Stimulated activated CD4-positive, alpha-beta T cell treated with anti-CD3 and anti-CD28 coated beads, Interleukin-4, amount 100 ng/mL, for 4 hours (primary cell): ENCODE measurements at regions not wholly inside any gene's neighbourhood (a gene's known extent, or its start where the extent isn't known, plus 50 kb on each side); places are given as distances from the start of the nearest gene placed in this dataset.
"Not testable (repeated sequence)": the region's sequence is repeated elsewhere in the genome, so short reads cannot be mapped to it uniquely, and the experiment has no call there.

Experiments
- DNase-seq, 2 experiments: peaks; one replicate each; pipeline ENCODE4 v3.0.0-alpha.2; 2020

DNA sequence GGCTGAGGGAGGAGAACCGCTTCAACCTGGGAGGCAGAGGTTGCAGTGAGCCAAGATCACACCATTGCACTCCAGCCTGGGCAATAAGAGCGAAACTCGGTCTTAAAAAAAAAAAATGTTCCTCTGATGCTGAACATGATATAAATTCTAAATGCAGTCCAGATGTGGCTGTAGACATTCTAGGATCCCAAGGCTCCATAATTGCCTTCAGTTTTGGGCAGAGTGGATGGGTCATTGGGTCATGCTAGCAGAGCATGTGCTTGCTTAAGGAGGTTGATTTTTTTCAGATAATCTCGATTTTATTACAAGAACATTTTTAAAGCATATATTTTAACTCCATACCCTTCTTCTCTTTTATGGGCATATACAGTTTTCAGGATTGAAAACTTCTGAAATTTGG lies 112.0 kb downstream of the UTRN start:
- DNase-seq = no peak

DNA sequence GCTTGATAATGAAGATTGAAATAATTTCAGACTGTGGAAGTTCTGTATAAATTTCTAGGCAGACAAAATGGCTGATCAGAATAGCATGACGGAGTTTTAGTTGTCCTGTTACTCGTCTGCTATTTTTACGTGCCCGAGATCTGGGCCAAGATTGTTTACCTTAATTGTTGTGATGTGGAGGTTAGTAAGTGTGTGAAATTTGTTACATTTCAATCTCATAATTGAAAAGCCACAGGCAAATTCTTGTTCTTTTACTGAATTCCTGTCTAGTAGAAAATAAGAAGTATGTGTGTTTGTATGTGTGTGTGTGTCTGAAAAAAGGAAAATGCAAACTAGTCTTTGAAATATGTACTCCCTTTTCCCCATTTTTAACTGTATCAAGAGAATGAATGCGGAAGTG lies 115.2 kb downstream of the UTRN start:
- DNase-seq = no peak

DNA sequence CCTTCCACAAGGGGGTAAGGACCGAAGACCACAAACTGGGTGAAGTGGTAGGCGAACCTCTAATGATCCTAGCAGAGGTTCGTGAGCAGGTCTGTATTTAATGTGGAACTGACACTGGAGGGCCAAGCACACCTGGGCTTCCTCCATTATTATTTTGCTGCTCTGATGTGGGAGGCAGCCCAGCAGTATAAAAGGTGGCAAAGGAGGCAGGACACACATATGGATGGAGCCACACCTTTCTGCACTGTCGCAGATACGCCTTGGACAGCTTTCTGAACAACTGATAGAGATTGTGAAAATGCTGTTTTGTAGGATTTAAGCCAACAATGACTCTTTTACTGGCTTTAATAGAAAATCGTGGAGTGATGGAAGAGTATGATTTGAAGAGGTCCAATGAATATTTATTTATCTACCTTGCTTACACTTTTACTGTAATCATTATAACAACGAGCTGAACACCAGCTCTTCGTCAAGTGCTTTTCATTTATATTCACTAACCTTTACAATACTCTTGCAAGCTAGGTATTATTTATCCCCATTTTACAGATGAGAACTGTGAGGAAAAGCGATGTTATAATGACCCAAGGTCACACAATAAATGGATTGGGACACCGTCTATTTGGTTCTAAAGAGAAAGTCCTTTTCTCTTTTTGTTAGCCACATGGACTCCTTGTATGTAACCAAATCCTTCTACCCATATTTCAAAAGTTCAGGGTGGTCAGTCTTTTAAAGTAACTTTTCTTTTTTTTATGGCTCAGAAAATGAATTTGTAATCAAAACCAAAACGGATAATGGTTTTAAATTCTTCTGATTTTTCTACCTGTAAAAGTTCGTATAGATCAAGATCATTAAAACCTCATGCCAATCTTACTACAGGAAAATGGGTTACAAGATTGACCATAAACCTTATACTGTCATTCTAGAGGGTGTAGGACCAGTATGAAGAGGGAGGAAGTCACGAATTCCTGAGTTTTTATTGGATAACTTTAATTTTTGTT lies 116.9 kb downstream of the UTRN start:
- DNase-seq = no peak

DNA sequence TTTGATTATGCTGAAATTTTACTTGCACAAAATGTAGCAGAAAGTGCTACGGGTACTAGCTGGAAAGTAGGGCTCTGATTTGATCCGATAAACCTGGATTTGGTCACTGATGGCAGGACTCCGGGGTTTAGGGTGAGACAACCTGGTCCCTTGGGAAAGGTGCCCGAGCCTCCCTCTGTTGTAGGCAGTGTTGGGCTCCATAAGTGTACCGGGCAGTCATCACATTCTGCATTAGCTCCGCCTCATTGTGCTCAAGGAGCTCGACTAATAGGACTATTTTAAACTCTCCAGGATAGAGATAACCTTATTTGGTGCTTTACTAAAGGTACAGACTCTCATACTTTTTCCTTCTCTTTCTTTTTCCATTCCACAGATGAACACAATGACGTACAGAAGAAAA lies 117.6 kb downstream of the UTRN start:
- DNase-seq = no peak

DNA sequence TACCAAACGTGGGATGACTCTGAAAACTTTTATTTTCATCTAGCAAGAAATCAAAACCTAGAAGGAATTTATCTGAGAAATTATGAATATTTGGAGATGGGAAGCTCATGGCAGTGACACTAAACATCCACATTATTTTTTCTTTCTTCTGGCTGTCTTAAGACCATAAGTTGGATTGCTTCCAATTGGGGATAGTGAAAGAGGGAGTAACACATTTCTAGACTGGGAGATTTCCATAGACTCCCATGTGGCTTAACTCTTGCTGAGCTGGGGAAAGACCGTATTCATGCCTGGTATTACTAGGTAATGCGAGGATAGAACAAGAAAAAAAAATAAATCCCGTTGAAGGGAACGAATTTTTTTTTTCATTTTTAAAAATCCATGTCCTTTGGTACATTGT lies 120.0 kb downstream of the UTRN start:
- DNase-seq = no peak

DNA sequence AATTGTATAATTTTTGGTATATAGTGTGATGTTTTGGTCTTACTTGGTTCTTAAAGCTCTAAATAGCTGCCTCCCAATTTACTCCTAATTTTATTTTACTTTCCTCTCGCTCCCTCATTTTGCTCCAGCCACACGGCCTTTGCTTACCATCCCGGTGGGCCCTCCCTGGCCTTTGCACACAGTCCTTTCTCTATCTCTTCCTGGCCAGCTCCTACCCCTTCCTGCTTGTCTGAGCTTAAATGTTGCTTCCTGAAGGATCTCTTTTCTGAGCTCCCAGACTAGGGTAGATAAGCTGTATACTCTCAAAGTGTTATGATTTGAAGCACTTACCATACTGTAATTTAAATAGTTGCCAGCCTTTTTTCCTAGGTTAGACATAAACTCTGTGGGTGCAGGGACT lies 121.7 kb downstream of the UTRN start:
- no peak for DNase-seq

DNA sequence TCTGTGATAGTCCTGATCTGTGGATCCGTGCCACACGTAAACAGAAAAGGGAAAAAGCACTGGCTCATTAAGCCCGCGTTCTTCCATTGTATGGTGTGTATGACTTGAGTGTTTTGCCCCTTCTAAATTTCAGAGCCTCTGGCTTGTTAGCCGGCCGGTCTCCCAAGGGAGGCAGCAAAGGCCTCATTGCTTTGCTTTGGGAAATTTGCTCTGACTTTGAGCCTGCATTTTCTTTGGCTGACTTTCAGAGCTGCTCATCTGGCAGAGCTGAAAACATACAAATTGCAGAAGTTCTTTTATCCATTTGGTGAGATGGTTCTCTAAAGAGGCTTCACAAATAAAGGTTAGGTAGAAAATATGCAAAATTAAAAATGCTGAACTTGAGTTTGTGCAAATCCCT lies 123.0 kb downstream of the UTRN start:
- DNase-seq = no peak

DNA sequence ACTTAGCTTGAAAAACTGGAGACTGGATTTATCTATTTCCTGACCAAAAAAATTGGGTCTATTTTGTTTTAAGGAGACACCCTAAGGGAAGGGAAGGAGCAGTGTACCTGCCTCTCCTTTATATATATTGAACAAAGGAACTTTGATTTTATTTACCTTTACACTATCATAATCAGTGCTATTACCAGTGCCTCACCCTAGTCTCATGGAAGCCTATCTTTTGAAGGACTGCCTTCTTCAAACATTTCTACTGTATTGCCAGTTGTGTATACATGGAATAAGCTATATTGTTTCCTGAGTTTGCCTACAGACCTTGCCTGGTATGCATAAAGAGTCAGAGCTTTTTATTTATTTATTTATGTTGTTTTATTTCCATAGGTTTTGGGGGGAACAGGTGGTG lies 124.9 kb downstream of the UTRN start:
- no peak for DNase-seq

DNA sequence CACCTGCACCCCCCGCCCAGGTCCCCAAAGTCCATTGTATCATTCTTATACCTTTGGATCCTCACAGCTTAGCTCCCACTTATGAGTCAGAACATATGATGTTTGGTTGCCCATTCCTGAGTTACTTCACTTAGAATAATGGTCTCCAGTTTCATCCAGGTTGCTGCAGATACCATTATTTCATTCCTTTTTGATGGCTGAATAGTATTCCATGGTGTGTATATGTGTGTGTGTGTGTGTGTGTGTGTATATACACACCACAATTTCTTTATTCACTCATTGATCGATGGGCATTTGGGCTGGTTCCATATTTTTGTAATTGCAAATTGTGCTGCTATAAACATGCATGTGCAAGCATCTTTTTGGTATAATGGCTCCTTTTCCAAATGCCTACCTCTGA lies 125.4 kb downstream of the UTRN start:
- not testable (repeated sequence) for DNase-seq

DNA sequence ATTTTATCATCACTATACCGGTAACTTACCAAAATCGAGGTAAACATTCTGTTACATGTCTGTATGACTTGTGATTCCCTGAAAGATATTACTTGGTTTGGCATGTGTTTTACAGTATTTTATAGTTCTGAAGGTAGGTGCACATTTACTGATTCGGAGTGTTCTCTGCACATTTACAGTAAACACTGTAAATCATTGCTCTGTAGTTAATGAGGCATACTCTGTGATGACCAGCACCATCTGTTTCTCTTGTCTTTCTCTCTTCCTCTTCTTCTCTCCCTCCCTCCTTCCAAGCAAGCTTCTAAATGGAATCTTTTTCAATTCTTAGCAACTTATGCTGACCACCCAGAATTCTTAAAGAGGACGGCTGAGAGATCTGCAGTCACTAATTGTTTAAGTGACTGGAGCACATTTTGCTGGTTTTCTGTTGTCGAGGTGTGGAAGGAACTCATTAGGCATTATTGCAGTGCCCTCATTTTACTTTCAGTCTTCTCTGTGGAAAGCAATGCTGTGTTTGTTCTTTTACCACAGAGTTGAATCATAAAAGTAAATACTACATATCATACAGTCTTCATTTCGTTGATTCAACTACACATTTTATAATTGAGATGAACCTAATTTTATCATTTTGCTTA lies 126.5 kb downstream of the UTRN start:
- no peak for DNase-seq

DNA sequence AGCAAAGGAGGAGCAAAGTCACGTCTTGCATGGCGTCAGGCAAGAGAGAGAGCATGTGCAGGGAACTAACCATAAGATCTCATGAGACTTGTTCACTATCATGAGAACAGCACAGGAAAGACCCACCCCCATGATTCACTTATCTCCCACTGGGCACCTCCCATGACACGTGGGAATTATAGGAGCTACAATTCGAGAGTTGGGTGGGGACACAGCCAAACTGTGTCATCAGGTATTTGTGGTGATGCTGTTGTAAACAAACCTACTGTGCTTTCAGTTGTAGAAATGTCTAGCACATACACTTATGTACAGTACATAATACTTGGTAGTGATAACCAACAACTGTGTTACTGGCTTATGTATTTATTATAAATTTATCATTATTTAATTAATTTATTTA lies 128.3 kb downstream of the UTRN start:
- DNase-seq = no peak

DNA sequence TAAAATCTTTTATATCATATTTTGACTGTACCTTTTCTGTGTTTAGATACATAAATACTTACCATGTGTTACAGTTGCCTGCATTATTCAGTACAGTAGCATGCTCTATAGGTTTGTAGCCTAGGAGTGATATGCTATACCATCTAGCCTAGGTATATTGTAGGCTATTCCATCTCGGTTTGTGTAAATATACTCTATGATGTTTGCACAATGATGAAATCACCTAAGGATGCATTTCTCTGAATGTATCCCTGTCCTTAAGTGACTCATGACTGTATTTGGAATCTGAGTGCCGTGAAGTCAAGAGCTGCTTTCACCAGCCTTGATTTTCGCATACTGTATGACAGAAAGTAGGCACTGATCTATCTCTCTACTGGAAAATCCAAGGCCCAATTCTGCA lies 129.9 kb downstream of the UTRN start:
- no peak for DNase-seq

DNA sequence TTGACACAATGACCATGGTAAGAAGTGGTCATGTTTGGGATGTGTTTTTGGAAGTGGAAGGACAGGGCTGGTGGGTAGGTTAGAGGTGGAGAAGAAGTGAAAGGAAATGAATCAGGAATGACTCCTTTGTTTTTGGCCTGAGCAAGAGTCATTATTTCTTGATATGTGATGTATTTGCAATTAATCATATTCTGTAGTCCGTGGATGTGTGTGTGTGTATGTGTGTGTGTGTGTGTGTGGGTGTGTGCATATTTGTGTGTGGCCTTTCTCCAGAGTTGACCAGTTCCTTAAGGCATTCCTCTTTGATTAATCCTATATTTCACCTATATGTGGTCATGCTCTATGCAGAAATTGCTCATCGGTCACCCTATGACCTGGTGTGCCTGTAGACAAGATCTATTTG lies 130.7 kb downstream of the UTRN start:
- no peak for DNase-seq

DNA sequence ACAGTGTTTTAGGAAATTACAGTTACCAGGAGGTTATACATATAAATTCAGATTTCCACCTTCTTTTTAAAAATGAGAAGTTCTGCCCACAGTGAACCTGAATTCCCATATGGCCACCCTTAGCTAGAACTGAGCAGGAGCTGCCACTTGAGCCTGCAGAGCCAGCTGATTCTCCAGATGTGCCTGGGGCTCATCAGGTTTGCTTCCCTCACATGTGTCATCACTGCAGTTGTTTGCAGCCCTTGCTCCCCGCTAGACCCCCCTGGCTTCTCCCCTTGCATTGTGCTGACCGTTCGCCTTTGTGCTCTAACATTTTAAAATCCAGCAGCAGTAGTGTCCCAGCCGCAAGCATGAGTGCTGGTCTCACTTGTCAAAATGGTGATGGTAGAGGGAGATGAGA lies 131.1 kb downstream of the UTRN start:
- no peak for DNase-seq

DNA sequence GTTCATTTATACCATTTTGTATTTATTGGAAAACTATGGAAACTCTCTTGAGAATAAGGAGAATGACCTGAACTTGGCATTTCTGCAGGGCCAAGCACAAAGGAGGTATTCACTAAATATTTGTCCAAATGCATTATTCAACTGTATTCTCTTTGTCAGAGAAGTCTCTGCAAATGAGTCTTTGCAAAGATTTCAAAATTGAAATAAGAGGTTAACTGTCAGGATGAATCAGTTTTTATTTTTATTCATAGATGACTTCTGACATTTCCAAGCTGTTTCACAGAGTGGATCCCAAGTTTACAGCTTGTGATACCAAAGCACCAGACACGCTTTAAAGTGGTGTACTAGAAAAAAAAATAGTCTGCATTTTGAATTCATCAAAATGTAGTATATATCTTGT lies 131.6 kb downstream of the UTRN start:
- DNase-seq = no peak

DNA sequence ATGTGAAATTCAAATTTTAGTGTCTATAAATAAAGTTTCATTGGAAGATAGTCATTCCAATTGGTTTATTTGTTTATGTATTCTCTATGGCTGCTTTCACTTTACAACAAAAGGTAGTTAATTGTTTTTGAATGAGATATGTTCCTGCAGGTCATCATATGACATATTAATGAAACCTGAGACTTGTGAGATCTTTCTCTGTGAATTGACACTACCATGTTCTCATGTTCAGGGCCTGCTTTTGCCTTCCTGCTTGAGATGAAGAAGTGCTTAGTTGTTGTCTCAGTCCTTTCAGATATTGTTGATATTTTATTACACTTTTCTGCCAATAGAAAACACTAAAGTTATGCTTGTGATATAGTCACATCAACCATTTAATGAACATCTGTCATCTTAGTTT lies 132.5 kb downstream of the UTRN start:
- no peak for DNase-seq

DNA sequence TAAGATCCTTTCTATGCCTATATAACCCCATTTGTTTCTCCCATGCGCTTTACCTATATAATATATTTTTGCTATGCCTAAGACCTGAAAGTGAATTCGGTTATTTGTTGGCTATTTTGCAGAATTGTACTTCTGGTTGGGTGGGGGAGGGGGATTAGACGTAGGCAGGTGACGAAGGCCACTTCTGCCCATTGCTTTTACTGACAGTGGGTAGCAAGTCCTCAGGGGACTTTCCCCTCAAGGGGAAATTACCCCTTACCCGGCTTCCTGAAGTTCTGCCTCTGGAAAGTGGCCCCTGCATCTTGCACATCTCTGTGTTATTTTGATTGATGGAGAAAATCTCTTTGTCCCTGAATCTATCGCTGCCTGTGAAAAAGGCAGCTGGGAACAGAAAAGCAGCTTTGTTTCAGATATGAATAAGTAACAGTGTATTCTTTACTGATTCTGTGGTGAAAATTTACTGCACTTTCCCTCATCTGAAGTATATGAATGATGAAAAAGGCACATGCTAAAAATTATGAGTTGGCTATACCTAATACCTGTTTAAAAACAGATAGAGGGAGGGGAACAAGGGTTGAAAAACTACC lies 133.9 kb downstream of the UTRN start:
- DNase-seq = no peak

DNA sequence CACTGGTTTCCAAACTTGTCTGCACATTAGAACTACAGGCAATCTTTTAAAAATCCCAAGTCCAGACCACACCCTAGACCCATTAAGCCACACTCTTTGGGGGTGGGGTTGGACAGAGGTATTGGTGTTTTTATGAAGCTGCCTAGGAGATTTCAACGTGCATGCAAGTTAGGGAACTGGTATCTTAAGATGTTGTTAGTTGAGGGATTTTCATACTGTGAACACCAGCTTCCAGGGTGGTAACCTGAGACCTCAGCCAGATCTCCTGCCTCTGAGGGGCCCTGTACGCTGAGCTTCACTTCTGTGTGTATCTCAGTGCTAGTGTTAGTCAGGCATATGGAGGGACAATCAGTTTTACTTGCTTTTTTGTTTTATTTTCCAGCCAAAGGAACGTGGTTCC lies 138.0 kb downstream of the UTRN start:
- DNase-seq = no peak

DNA sequence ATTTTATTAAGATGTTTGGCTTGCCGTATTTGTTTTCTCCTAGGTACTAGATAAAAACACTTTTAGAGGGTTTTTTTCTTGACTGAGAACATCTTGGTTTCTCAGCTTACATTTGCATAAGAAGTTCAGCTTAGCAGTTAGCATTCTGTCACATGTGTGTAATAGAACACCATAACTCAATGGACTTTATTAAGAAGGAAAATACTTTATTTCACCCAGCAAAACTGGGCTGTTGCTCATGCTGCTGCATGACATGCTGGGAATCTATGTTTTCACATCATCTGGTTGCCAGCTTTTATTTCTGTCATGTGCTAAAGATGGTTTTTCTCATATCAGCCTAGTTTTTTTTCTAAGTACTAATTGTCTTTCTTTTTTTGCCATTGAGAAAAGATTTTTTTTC lies 144.6 kb downstream of the UTRN start:
- DNase-seq = no peak

DNA sequence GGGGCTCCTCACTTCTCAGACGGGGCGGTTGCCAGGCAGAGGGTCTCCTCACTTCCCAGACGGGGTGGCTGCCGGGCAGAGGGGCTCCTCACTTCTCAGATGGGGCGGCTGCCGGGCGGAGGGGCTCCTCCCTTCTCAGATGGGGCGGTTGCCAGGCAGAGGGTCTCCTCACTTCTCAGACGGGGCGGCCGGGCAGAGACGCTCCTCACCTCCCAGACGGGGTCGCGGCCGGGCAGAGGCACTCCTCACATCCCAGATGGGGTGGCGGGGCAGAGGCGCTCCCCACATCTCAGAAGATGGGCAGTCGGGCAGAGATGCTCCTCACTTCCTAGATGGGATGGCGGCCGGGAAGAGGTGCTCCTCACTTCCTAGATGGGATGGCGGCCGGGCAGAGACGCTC lies 148.3 kb downstream of the UTRN start:
- not testable (repeated sequence) for DNase-seq

DNA sequence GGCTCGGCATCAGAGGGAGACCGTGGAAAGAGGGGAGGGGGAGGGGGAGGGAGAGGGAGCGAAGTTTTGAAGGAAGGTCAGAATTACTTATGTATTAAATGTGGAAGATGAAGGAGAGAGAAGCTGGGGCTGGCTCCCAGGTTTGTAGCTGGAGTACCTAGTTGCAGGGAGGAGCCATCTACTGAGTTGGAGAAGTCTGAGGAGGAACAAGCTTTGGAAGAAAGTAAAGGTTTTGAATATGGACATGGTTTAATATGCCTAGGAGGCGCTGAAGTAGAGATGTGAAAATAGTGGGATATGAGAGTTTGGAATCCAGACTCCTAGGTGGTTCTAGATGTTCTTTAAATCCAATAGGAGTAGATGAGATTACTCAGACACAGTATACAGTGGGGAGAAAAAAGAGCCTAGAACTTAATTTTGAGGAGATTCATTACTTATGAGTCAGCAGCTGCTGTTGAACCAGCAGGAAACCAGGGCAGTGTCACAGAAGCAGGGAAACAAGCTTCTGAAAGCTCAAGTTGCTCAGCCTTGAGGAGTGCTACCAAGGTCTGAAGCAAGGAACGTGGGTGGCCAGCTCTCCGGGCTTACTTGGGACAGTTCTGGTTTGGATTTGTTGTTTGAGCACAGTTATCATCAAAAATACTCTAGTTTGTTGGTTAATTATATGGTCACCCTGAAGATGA lies 149.3 kb downstream of the UTRN start:
- no peak for DNase-seq

DNA sequence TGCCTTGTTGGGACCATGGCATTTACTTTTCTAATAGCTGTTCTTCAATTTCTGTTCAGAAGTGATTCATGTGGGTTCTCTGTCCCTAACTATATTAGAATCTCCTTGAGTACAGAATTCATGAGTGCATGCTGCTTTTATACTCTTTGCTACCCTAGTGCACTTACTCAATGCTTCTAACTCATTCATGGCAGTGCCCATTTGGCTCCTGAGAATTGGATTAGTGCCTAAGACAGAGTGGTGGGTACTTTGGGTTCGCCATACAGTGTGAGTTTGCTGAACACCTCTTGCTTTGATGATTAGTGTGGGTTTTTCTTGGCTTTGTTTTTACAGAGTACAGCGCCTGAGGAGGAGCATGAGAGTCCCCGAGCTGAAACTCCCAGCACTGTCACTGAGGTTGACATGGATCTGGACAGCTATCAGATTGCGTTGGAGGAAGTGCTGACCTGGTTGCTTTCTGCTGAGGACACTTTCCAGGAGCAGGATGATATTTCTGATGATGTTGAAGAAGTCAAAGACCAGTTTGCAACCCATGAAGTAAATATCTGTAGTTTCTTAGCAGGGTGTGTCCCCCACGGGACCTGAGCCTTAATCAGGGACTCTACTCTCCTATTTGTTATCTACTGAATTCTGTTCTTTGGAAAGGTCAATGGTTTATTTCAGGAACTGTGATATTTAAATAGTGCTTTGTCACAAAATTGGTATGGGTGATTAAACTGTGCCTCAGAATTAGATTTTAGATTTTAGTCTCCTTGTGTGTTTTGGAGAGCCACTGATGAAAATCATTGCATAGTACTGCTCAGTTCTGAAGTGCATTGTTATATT lies 150.7 kb downstream of the UTRN start:
- no peak for DNase-seq

DNA sequence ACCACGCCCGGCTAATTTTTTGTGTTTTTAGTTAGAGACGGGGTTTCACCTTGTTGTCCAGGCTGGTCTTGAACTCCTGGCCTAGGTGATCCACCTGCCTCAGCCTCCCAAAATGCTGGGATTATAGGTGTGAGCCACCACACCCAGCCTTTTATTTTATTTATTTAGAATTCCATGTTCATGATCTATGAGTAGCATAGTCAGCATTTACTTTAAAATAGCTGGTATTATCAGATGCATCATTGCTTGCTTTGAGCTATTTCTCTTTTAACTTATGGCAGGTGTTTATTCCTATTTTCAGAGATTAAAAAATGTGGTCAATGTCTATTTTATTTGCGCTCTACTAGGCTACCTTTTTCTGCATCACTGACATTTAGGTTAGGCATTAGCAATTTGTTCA lies 152.0 kb downstream of the UTRN start:
- DNase-seq = no peak
